Calu3 (cell line): ENCODE measurements at regions not wholly inside any gene's neighbourhood (a gene's known extent, or its start where the extent isn't known, plus 50 kb on each side); places are given as distances from the start of the nearest gene placed in this dataset.

ENCODE experiments used
- BruUV-seq: library from RNA; stranded (reverse); fragments of 400-500 nt; replicated peaks from 2 replicates; lab custom pipeline; 2021; lab: Mats Ljungman, UMichigan
- CTCF ChIA-PET: fragments of 300-600 bp; sonication (Branson Sonifier 250); formaldehyde crosslinking; loops from one replicate; lab custom pipeline; 2022; ENCODE audit warnings: antibody characterized with exemption; lab: Charles Lee
- DNase-seq: peaks from one replicate; pipeline ENCODE4 v3.0.0; 2022
- H3K27ac Mint-ChIP-seq: one replicate; pipeline ENCODE4 v1.8.0; 2022; ENCODE audit warnings: mixed read lengths; ENCODE audit not compliant: unreplicated experiment
- H3K27me3 Mint-ChIP-seq: one replicate; pipeline ENCODE4 v1.8.0; 2022; ENCODE audit warnings: mixed read lengths; ENCODE audit not compliant: unreplicated experiment
- H3K36me3 Mint-ChIP-seq: one replicate; pipeline ENCODE4 v1.8.0; 2022; ENCODE audit warnings: mild to moderate bottlenecking, moderate library complexity, mixed read lengths; ENCODE audit not compliant: insufficient read depth, unreplicated experiment
- H3K4me1 Mint-ChIP-seq: one replicate; pipeline ENCODE4 v1.8.0; 2022; ENCODE audit warnings: mild to moderate bottlenecking, low read depth, mixed read lengths; ENCODE audit not compliant: unreplicated experiment
- H3K4me3 Mint-ChIP-seq: one replicate; pipeline ENCODE4 v1.8.0; 2022; ENCODE audit warnings: mild to moderate bottlenecking, low read depth, moderate library complexity, mixed read lengths; ENCODE audit not compliant: unreplicated experiment
- H3K9me3 Mint-ChIP-seq: one replicate; pipeline ENCODE4 v1.8.0; 2022; ENCODE audit warnings: low read depth, mixed read lengths; ENCODE audit not compliant: unreplicated experiment
- intact Hi-C: fragments of 100-400 bp; cut with micrococcal nuclease; formaldehyde crosslinking; loops from one replicate; pipeline ENCODE4 v1.10.0; 2022; ENCODE audit not compliant: unreplicated experiment
- TF ChIP-seq, protein P1 (sequence below): fragments of 200-600 bp; IDR thresholded peaks from one replicate; pipeline ENCODE4 v1.8.0; 2022; ENCODE audit warnings: antibody characterized with exemption; ENCODE audit not compliant: unreplicated experiment

DNA sequence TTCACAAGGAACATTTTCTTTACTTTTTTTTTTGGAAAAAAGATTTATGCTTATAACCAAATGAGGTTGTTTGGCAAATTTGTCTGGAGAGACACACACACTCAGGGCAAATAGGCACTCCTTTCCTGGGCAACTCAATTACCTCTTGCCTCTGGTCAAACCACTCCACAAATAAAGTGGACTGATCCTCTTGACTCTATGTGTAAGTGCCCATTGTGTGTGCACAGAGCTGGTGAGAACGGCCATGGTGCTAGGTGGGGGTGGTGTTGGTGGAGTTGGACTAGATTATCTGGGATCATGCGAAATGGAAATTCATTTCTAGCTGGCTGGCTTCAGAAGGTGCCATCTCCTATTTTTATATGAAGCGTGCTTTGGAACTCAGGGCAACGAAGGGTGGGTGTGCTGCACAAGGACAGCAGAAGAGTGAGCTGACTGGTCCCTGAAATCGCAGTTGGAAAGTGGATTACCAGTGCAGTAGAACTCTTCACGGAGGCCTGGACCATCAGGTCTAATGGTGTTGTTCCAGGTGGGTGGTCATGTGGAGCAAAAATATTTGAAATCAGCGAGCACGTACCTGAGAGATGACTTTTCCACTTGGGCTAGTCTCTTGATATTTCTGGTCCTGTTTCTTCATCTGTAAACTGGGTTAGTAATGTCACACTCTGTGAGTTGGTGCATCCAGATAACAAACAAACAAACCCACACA, 149.9 kb downstream of the RPIA start:
- Mint-ChIP-seq H3K4me3 (no peak overlapping the region), H3K36me3 (no peaks in the 10 kb centered on the region), H3K4me1 (no peaks in the 10 kb centered on the region), H3K9me3 (no peaks in the 10 kb centered on the region), H3K27me3 (peaks cover 78% of the 10 kb centered on the region), H3K27ac (no peak overlapping the region)
- CTCF ChIA-PET = no interaction called here
- intact Hi-C loops = no loop called here
- DNase-seq = no peak
- TF ChIP-seq, protein P1, sequence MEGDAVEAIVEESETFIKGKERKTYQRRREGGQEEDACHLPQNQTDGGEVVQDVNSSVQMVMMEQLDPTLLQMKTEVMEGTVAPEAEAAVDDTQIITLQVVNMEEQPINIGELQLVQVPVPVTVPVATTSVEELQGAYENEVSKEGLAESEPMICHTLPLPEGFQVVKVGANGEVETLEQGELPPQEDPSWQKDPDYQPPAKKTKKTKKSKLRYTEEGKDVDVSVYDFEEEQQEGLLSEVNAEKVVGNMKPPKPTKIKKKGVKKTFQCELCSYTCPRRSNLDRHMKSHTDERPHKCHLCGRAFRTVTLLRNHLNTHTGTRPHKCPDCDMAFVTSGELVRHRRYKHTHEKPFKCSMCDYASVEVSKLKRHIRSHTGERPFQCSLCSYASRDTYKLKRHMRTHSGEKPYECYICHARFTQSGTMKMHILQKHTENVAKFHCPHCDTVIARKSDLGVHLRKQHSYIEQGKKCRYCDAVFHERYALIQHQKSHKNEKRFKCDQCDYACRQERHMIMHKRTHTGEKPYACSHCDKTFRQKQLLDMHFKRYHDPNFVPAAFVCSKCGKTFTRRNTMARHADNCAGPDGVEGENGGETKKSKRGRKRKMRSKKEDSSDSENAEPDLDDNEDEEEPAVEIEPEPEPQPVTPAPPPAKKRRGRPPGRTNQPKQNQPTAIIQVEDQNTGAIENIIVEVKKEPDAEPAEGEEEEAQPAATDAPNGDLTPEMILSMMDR = no peak
- no TSS peak for BruUV-seq

DNA sequence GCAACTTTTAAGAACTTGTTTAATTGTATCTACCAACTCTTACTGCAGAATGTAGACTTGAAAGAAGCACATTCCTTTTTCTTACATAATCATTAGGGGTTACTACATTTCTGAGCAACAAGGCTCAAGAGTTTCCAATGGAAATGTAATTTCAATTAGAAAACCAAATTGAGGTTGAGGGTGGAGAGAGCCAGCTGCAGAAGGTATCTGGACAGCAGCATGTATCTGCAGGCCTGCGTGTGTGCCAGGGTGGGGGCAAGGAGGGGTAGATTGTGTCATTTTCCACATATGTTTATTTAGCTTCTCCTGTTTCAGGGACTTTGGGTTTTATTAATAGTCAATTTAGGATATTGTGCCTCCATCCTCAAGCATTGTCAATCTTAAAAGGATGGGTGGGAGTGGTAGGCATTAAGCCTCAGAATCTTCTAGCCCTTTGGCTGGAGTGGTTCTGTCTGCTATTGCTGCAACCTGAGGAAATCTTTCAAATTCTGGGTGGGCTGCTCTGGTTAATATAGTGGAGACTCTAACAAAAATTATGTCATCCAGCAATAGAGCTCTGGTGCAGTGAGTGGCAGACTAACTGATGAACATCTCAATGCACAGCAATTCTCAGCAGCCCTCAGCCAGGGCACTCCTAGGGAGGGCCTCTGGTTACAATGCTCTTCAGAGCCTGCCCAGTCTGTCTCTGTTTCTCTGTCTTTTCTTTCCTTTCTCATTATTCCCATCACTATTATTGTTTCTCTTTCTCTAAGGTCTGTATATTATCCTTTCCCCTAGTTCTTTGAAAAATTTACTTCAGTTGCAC, 151.4 kb downstream of the RPIA start:
- no peaks in the 10 kb centered on the region for H3K36me3 Mint-ChIP-seq
- intact Hi-C loops = no loop called here
- TF ChIP-seq, protein P1 = no peak
- H3K9me3 Mint-ChIP-seq = no peaks in the 10 kb centered on the region
- H3K27me3 Mint-ChIP-seq = peaks cover 92% of the 10 kb centered on the region
- CTCF ChIA-PET = no interaction called here
- H3K4me1 Mint-ChIP-seq = no peaks in the 10 kb centered on the region
- DNase-seq = no peak
- no TSS peak for BruUV-seq
- H3K4me3 Mint-ChIP-seq = no peak overlapping the region
- no peak overlapping the region for H3K27ac Mint-ChIP-seq

DNA sequence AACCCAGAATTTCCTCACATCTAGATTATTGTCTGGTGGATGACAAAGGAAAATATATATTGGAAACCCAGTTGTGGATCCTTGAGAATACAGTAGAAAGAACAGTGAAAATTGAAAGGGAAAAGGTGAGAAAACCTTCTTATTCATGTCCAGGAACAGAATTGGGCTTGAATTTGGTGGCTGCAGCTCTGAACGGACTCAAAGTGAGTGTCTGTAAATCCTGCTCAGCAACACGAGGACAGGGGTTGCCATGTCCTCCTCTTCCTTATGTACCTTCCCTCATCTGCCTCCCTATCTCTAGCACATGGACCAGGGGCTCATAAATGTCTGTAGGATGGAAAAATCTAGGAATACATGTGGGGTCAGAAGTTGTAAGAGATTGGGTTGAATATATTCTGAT, 152.2 kb downstream of the RPIA start:
- CTCF ChIA-PET = no interaction called here
- Mint-ChIP-seq H3K9me3 (no peaks in the 10 kb centered on the region), H3K27me3 (peaks cover 93% of the 10 kb centered on the region), H3K4me3 (no peak overlapping the region), H3K27ac (no peak overlapping the region), H3K36me3 (no peaks in the 10 kb centered on the region), H3K4me1 (no peaks in the 10 kb centered on the region)
- intact Hi-C loops = no loop called here
- no peak for DNase-seq
- no TSS peak for BruUV-seq
- TF ChIP-seq, protein P1 = no peak

DNA sequence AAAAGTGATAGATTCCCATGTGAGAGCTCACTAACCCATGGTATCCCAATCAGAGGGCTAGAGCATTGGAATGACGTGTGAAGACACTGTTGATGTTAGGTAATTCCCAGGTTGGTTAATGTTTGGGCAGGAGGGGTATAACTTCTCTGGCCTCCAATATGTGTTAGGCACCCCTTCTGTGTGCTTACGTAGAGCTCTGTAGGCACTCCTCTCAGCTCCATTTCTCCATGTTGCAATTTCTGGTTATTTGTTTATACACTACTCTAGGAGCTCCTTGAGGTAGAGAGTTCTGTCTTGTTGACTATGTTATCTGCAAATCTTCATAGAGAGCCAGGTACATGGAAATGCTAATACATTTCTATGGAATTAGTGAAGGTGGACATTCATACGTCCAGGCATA, 153.5 kb downstream of the RPIA start:
- intact Hi-C loops = no loop called here
- no peak for DNase-seq
- Mint-ChIP-seq H3K27me3 (peaks cover 93% of the 10 kb centered on the region), H3K36me3 (no peaks in the 10 kb centered on the region), H3K4me3 (no peak overlapping the region), H3K27ac (no peak overlapping the region), H3K4me1 (no peaks in the 10 kb centered on the region), H3K9me3 (no peaks in the 10 kb centered on the region)
- TF ChIP-seq, protein P1 = no peak
- BruUV-seq = no TSS peak
- CTCF ChIA-PET = no interaction called here
